Liver (tissue), 3 donors: ENCODE measurements at regions not wholly inside any gene's neighbourhood (a gene's known extent, or its start where the extent isn't known, plus 50 kb on each side); places are given as distances from the start of the nearest gene placed in this dataset.

ENCODE experiments used
- GABPA ChIP-seq, 2 donors: IDR thresholded peaks in 1 of 2; conservative IDR thresholded peaks in 1 of 2; 2 replicates each; pipeline ENCODE4 v1.6.1; 2016; ENCODE audit warnings: antibody characterized with exemption in 2 of 2, mild to moderate bottlenecking in 1 of 2, moderate library complexity in 1 of 2
- RAD21 ChIP-seq, 2 donors: IDR thresholded peaks; 2 replicates each; pipeline ENCODE4 v1.6.1; 2016; ENCODE audit warnings: antibody characterized with exemption in 2 of 2, mild to moderate bottlenecking in 2 of 2
- SP1 ChIP-seq: IDR thresholded peaks from 2 replicates; pipeline ENCODE4 v1.6.1; 2018; ENCODE audit warnings: antibody characterized with exemption, mild to moderate bottlenecking
- TF ChIP-seq, protein P1 (sequence below): fragments of 150-350 bp; IDR thresholded peaks from 2 replicates; pipeline ENCODE4 v1.5.1; 2017; ENCODE audit warnings: improper control_type of control experiment, low read depth, low read length; ENCODE audit not compliant: missing input control
- donor health status: healthy.
- donor health status: healthy.

DNA sequence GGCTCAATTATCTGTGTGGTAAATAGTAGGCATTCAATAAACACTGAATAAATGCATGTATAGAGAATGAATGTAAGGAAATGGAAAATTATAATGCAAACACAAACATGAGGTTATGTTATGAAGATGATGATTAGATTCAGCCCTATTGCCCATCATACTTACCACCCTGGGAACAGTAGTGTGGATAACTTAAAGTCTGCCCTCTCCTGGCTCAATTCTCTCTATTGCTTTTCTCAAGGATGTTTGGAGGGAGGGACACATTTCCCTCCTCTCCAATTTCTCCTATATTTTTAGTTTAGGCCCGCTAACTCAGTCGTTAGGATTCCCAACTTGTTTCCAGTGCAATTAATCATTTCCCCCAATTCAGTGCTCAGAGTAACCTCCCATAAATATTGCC lies 101.5 kb upstream of the TNR start:
- TF ChIP-seq, protein P1, sequence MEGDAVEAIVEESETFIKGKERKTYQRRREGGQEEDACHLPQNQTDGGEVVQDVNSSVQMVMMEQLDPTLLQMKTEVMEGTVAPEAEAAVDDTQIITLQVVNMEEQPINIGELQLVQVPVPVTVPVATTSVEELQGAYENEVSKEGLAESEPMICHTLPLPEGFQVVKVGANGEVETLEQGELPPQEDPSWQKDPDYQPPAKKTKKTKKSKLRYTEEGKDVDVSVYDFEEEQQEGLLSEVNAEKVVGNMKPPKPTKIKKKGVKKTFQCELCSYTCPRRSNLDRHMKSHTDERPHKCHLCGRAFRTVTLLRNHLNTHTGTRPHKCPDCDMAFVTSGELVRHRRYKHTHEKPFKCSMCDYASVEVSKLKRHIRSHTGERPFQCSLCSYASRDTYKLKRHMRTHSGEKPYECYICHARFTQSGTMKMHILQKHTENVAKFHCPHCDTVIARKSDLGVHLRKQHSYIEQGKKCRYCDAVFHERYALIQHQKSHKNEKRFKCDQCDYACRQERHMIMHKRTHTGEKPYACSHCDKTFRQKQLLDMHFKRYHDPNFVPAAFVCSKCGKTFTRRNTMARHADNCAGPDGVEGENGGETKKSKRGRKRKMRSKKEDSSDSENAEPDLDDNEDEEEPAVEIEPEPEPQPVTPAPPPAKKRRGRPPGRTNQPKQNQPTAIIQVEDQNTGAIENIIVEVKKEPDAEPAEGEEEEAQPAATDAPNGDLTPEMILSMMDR = no peak
- no peak for TF ChIP-seq RAD21 (IDR thresholded peaks at IDR 0.05)
- no peak for TF ChIP-seq SP1
- TF ChIP-seq GABPA (IDR thresholded peaks at IDR 0.05 in 1 of 2, conservative IDR thresholded peaks at IDR 0.05 in 1 of 2) = no peak
